Right lobe of liver (tissue), 4 donors: ENCODE measurements at regions not wholly inside any gene's neighbourhood (a gene's known extent, or its start where the extent isn't known, plus 50 kb on each side); places are given as distances from the start of the nearest gene placed in this dataset.

Experiments used
- POLR2A ChIP-seq: fragments of 450-650 bp; IDR thresholded peaks from one replicate; pipeline ENCODE4 v1.6.1; 2017; ENCODE audit warnings: antibody characterized with exemption, mild to moderate bottlenecking
- TF ChIP-seq, protein P1 (sequence below), 4 donors: fragments of 200-600 bp in 3 of 4; fragments of 450-650 bp in 1 of 4; IDR thresholded peaks; one replicate each; pipeline versions ENCODE4 v1.5.1 to v1.8.0; 2016 to 2022; ENCODE audit warnings: antibody characterized with exemption in 4 of 4, mild to moderate bottlenecking in 2 of 4
- donor health status: DM: no; HTN: no; CAD: no.
- donor health status: DM: no; HTN: no; CAD: no.
- donor health status: DM: no; HTN: yes; CAD: no.

DNA sequence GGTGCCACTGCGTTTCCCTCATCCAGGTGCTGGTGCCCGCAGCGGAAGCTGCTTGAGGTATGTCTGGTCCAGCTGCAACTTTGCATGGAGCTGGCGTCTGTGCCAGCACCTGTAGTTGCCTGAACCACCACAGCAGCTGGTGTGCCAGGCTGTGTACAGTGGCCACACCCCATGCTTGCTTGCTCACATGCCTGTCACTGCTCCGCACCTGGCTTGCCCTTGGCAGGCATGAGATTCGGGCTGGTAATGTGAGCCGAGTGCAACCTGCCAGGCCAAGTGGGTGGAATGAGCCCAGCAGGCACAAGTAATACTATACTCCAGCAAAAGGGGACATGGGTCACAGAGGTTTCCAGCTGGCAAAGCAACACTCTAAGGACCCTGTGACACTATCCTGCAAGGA is 1123.3 kb upstream of the ACVR2A start:
- TF ChIP-seq, protein P1, sequence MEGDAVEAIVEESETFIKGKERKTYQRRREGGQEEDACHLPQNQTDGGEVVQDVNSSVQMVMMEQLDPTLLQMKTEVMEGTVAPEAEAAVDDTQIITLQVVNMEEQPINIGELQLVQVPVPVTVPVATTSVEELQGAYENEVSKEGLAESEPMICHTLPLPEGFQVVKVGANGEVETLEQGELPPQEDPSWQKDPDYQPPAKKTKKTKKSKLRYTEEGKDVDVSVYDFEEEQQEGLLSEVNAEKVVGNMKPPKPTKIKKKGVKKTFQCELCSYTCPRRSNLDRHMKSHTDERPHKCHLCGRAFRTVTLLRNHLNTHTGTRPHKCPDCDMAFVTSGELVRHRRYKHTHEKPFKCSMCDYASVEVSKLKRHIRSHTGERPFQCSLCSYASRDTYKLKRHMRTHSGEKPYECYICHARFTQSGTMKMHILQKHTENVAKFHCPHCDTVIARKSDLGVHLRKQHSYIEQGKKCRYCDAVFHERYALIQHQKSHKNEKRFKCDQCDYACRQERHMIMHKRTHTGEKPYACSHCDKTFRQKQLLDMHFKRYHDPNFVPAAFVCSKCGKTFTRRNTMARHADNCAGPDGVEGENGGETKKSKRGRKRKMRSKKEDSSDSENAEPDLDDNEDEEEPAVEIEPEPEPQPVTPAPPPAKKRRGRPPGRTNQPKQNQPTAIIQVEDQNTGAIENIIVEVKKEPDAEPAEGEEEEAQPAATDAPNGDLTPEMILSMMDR (IDR thresholded peaks at IDR 0.05) = no peak
- TF ChIP-seq POLR2A = no peak
